C1 segment of cervical spinal cord (tissue), 14 donors: ENCODE measurements at regions not wholly inside any gene's neighbourhood (a gene's known extent, or its start where the extent isn't known, plus 50 kb on each side); places are given as distances from the start of the nearest gene placed in this dataset.
"Not testable (repeated sequence)": the region's sequence is repeated elsewhere in the genome, so short reads cannot be mapped to it uniquely, and the experiment has no call there.

Source experiments
- DNase-seq, 14 donors: peaks; one replicate each; lab custom pipeline; 2025; lab: John Stamatoyannopoulos, UW

- DNase-seq, result no peak
Measured at GRCh38 chr4:132094017-132094416, 1055.1 kb upstream of the PCDH10 start.

- no peak for DNase-seq
Measured at GRCh38 chr4:132097041-132097440, 1052.1 kb upstream of the PCDH10 start.

- DNase-seq, result no peak
Measured at GRCh38 chr4:132101526-132101925, 1047.6 kb upstream of the PCDH10 start.

GRCh38 chr4:132108784-132109183 is 1040.3 kb upstream of the PCDH10 start:
- DNase-seq, result no peak

- DNase-seq, result no peak
Measured at GRCh38 chr4:132114885-132115284, 1034.2 kb upstream of the PCDH10 start.

GRCh38 chr4:132122741-132123140 is 1026.4 kb upstream of the PCDH10 start:
- DNase-seq, result not testable (repeated sequence)

- no peak for DNase-seq
Measured at GRCh38 chr4:132123870-132124623, 1025.0 kb upstream of the PCDH10 start.

- DNase-seq, result no peak
Measured at GRCh38 chr4:132124624-132124974, 1024.5 kb upstream of the PCDH10 start.

- no peak for DNase-seq
Measured at GRCh38 chr4:132125131-132125530, 1024.0 kb upstream of the PCDH10 start.

GRCh38 chr4:132132433-132132832 is 1016.7 kb upstream of the PCDH10 start:
- DNase-seq, result no peak

GRCh38 chr4:132169660-132170059 is 979.4 kb upstream of the PCDH10 start:
- DNase-seq, result no peak

GRCh38 chr4:132180020-132180427 is 969.1 kb upstream of the PCDH10 start:
- no peak for DNase-seq

GRCh38 chr4:132195176-132195575 is 953.9 kb upstream of the PCDH10 start:
- DNase-seq, result no peak

GRCh38 chr4:132203618-132204017 is 945.5 kb upstream of the PCDH10 start:
- DNase-seq, result no peak

- DNase-seq, result no peak
Measured at GRCh38 chr4:132214519-132214918, 934.6 kb upstream of the PCDH10 start.

GRCh38 chr4:132218406-132218805 is 930.7 kb upstream of the PCDH10 start:
- DNase-seq, result no peak

- no peak for DNase-seq
Measured at GRCh38 chr4:132227151-132227856, 921.8 kb upstream of the PCDH10 start.

GRCh38 chr4:132227857-132228165 is 921.3 kb upstream of the PCDH10 start:
- DNase-seq, result peak in 2 of 14 donors; percentile 0 to 6

GRCh38 chr4:132228676-132229075 is 920.4 kb upstream of the PCDH10 start:
- DNase-seq, result no peak

- DNase-seq, result no peak
Measured at GRCh38 chr4:132230025-132230424, 919.1 kb upstream of the PCDH10 start.

GRCh38 chr4:132238697-132239096 is 910.4 kb upstream of the PCDH10 start:
- no peak for DNase-seq

- no peak for DNase-seq
Measured at GRCh38 chr4:132240081-132240480, 909.0 kb upstream of the PCDH10 start.

- DNase-seq, result no peak
Measured at GRCh38 chr4:132245319-132245718, 903.8 kb upstream of the PCDH10 start.
